OCI-LY3 (cell line): ENCODE measurements at regions not wholly inside any gene's neighbourhood (a gene's known extent, or its start where the extent isn't known, plus 50 kb on each side); places are given as distances from the start of the nearest gene placed in this dataset.

Source experiments
- CTCF ChIP-seq: fragments of 200-600, 300-600 bp; sonication (generic); IDR thresholded peaks from 2 replicates; pipeline ENCODE4 v1.5.1; 2014; ENCODE audit warnings: antibody characterized with exemption, low read length, low read depth
- EZH2phosphoT487 ChIP-seq: fragments of 200-600 bp; shearing (Covaris generic); IDR thresholded peaks from 2 replicates; pipeline ENCODE4 v1.6.1; 2018; ENCODE audit warnings: antibody characterized with exemption, mixed run types, low read depth

- no peak for TF ChIP-seq CTCF
- TF ChIP-seq EZH2phosphoT487 = no peak
These were observed 178.5 kb downstream of the SH2D1A start for GRCh38 chrX:124524852-124525251.
